GM18498 (cell line): ENCODE measurements at regions not wholly inside any gene's neighbourhood (a gene's known extent, or its start where the extent isn't known, plus 50 kb on each side); places are given as distances from the start of the nearest gene placed in this dataset.

Source experiments
- ATAC-seq: cut with Tn5 transposase; IDR thresholded peaks from one replicate; pipeline ENCODE4 v1.9.1; 2021; ENCODE audit warnings: mild to moderate bottlenecking, moderate library complexity; ENCODE audit not compliant: unreplicated experiment

- no peak for ATAC-seq
These were observed 425.1 kb upstream of the NPVF start for GRCh38 chr7:25653384-25653783.

DNA sequence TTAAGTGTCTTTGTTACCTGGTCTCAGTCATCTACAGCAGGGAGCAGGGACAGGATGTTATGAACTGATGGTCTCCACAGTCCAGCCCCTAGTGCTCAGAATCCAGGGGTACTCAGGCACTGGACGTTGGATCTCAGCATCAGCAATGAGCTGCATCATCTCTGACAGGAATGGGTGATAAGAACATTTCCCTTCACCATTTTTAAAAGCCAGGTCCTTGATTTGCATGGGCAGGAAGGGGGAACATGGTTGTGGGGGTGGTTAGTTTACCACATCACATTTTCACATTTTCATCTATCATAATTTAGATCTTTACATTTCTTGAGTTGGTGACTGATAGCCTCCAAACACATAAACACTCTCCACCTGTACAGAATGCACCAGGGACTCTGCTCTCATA, 427.8 kb upstream of the NPVF start:
- ATAC-seq, result no peak

GRCh38 chr7:25656581-25657026, 428.3 kb upstream of the NPVF start:
- ATAC-seq, result no peak

DNA sequence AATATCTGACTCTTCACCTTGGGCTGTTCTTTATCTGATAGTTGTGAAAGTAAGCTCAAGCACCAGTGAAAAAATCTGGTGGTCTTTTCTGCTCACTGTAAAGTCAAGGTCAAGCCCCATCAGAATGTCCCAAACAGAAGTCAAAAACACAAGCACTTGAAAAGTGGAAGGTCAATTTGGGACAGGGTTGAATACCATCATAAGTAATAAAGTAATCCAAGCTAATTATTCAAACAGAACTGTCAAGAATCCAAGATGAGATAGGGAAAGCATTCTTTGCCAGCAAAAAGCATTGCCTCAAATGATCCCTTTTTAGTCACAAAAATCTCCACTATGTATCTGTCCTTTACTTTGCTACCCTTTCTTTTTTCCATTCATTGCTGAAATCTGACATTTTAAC, 430.1 kb upstream of the NPVF start:
- no peak for ATAC-seq

- no peak for ATAC-seq
These were observed 431.6 kb upstream of the NPVF start for GRCh38 chr7:25659841-25660240.

GRCh38 chr7:25662841-25663800, 434.8 kb upstream of the NPVF start:
- ATAC-seq, result no peak

GRCh38 chr7:25663877-25664276, 435.6 kb upstream of the NPVF start:
- ATAC-seq, result no peak

GRCh38 chr7:25664593-25664992, 436.3 kb upstream of the NPVF start:
- no peak for ATAC-seq

GRCh38 chr7:25665374-25665773, 437.1 kb upstream of the NPVF start:
- no peak for ATAC-seq

GRCh38 chr7:25665903-25666670, 437.8 kb upstream of the NPVF start:
- no peak for ATAC-seq

DNA sequence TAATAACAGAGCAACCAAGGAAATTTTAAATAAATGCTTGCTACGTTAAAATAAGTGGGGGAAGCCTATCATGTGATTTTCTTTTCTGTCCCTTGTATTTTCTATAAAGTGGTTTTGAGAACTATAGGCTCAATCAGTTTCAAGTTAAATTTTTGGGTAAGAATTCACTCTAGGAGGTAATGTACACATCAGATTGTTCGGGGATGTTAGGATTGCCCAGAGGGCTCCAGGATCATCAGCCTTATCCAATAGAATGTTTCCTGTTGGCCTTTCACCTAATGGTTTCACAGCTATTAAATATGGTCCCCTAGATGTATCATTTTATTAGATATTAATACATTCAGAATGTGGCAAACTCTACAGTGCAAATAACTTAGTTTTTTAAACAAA, 438.4 kb upstream of the NPVF start:
- ATAC-seq, result no peak

GRCh38 chr7:25669281-25669781, 441.0 kb upstream of the NPVF start:
- ATAC-seq, result no peak

- ATAC-seq, result no peak
These were observed 441.9 kb upstream of the NPVF start for GRCh38 chr7:25669961-25670841.

- no peak for ATAC-seq
These were observed 442.8 kb upstream of the NPVF start for GRCh38 chr7:25671111-25671510.

DNA sequence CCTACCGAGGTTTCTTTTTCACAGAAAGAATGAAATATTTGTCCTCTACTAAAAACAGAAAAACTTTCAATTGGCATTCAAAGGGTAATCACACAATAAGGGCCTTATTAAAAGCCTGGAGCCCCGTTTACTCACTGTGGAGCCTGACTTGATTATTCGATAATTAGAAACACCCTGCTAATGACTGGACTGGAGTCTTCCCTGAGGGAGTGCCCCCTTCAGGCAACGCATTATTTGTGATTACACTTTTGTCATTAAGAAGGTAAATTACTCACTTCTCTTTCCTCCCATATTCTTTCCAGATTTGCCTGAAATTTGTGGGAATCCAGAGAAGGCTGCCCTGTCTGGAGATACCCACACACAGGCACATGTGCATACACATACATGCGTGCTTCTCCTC, 444.2 kb upstream of the NPVF start:
- no peak for ATAC-seq

- no peak for ATAC-seq
These were observed 447.6 kb upstream of the NPVF start for GRCh38 chr7:25675789-25676474.

DNA sequence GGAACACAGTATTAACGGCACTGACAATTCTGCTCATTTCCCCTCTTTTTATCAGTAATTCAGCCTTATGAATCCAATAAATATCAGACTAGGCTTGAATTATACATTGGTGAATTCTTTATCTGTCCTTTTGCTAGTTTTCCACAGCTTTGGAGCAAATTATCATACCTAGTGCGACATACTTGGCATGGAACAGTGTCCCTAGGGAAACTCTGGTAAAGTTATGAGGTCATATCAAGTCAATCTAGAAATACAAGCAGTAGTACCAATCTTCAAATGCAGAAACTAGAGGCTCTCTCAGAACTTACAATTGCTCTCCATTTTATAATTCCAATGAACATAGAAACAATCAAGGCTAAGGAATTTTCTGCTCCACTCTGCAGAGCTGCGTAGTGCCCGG, 449.3 kb upstream of the NPVF start:
- no peak for ATAC-seq

- ATAC-seq, result no peak
These were observed 449.9 kb upstream of the NPVF start for GRCh38 chr7:25678215-25678614.

GRCh38 chr7:25680636-25681035, 452.4 kb upstream of the NPVF start:
- ATAC-seq, result no peak

- ATAC-seq, result no peak
These were observed 456.1 kb upstream of the NPVF start for GRCh38 chr7:25684360-25684759.
